Erythroblast (primary cell): ENCODE measurements at regions not wholly inside any gene's neighbourhood (a gene's known extent, or its start where the extent isn't known, plus 50 kb on each side); places are given as distances from the start of the nearest gene placed in this dataset.

ENCODE experiments used
- GATA1 ChIP-seq: IDR thresholded peaks from 2 replicates; pipeline ENCODE4 v1.6.1; 2011; ENCODE audit warnings: low read depth, mild to moderate bottlenecking, control low read depth, low read length, moderate library complexity
- POLR2A ChIP-seq: IDR thresholded peaks from 2 replicates; pipeline ENCODE4 v1.6.1; 2011; ENCODE audit warnings: mild to moderate bottlenecking, low read length

DNA sequence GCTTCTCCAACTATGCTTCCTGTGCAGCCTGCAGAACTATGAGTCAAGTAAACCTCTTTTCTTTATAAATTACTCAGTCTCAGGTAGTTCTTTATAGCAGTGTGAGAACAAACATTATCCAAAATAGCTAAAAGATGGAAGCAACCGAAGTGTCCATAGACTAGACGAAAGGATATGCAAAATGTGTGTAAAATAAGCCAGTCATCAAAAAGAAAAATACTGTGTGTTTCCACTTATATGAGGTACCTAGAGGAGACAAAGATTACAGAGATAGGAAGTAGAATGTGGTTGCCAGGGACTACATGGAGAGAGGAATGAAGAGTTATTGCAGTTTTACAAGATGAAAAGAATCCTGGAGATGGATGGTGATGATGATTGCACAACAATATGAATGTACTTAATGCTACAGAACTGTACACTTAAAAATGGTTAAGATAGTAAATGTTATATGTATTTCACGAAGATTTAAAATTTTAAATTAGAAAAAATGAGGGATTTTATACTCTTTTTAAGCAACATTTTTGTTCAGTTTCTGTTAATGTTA lies 99.3 kb upstream of the FN1 start:
- no peak for TF ChIP-seq POLR2A
- TF ChIP-seq GATA1: no peak
